HG03103 (cell line): ENCODE measurements at regions not wholly inside any gene's neighbourhood (a gene's known extent, or its start where the extent isn't known, plus 50 kb on each side); places are given as distances from the start of the nearest gene placed in this dataset.
"Not testable (repeated sequence)": the region's sequence is repeated elsewhere in the genome, so short reads cannot be mapped to it uniquely, and the experiment has no call there.

Source experiments
- ATAC-seq: cut with Tn5 transposase; IDR thresholded peaks from one replicate; pipeline ENCODE4 v1.9.1; 2021; ENCODE audit warnings: low read depth; ENCODE audit not compliant: unreplicated experiment

- ATAC-seq: peak; percentile 84
These were observed 415.1 kb downstream of the ETS1 start for GRCh38 chr11:128172046-128172878.

DNA sequence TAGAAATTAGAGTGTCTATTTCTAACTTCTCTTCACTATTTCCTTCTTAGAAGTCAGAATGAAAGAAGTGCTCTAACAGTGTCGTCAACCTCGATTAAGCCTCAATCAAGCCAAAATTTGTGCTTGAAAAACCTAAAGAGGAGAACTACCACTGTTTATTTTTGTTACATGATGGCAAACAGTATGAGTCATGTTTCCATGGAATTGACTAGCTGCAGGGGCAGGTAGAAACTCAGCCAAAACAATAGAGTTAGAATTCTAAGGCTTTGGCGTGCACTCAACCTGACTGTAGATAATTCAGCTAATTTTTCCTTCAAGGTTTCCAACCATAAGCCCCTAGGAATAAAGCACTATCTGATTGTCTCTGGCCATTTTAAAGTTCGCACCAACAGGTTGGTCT is 415.9 kb downstream of the ETS1 start:
- ATAC-seq: no peak

DNA sequence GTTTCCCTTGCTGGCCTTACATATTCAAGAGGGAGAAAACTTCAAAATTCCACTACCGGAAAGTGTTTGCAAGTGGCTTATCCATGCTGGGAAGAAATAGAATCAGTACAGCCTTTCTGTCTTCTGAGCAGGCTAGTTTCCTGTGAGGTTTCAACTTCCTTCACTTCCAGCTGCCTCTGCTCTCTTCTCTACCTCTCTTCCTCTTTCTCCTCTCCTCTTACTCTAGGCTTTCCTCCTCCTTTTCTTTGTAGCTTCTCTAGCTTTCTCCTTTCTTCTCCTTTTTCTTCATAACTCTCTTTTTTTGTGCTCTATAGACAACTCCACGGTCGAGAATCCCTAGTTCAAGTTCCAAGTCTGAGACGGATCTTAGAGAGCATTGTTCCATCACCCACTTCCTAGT is 421.8 kb downstream of the ETS1 start:
- no peak for ATAC-seq

DNA sequence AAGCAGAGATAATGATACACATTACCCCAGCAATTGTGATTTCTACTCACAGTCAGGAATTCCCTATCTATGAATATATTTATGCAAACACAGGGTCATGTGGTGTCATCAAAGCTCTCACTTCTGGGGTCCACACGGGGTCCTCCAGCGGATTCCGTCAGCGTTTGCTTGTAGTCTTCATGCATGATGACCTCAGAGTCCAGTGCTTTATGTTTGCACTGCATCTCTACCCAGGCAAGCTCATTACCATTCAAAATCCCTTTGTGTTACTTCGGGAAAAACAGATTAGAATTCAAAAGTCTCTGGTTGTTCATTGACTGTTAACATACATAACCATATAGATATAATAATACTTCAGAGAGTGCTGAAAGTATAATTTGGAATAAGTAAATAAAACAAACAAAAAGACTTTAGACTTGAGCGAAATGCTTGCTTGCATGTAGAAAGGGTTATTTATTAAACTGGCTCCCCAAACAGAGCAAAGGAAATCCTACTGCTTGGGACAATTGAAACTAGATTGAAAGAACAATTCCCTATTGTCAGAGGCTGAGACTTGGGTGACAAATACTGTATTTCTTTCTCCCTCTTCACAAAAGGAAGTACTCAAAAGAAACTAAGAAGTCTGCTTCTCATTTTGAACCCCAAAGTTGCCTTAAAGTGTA is 423.1 kb downstream of the ETS1 start:
- ATAC-seq: no peak

DNA sequence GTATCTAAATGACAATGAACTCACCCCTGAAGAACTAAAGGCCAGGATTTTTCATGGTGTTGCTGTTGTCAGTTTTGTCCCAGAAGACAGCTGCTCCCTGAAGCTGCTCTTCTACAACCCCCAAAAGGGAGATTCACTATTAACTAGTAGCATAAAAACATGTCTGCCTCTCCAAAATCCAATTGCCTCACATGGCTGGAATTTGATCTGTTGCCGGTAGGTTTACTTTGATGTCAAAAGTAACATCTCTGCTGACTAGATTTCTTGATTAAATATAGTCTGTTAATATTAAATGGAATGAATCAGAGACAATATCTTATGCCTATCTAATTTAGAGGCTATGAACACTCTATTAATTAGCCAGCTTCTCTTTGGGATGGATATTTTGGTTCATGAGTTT is 425.4 kb downstream of the ETS1 start:
- ATAC-seq: no peak

GRCh38 chr11:128161436-128161835 is 425.9 kb downstream of the ETS1 start:
- ATAC-seq: no peak

GRCh38 chr11:128158860-128159259 is 428.5 kb downstream of the ETS1 start:
- no peak for ATAC-seq

DNA sequence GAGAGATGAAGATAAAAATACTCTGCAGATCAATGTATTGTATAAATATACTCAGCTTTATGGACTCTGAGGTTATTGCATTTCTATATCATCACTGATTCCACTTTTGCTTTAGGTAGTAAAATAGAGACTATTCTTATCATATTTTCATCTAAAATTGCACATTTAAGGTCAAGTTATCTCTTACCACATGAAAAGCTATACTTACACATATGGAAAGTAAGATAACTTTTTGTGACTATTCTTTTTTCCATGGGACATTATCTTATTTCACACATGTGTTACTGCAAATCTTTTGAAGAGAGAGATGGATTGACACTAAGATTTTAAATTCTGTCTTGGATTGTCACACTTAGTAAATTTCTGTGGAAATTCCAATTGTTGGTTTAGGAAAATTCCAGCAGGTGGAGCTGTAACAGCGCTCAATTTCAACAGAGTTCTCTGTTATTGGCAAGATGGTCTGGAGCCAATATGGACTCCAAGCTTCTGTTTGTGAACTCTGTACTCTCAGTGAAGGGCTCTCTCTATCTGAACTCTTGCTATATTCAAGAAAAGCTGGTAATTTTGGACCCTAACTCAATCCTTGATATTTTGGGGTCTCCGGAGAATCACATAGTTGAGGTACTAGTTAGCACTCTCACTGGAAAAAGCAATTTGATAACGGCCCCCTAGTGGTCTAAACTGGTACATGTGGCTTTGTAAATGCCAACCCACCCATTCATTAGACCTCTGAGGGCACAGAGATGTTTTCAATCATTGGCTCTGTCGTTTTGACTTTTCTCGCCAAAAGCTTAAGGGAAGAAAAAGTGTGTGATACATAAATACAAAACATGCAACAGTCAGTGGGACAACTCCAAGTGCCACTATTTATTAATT is 429.7 kb downstream of the ETS1 start:
- peak; percentile 96 for ATAC-seq

- ATAC-seq: no peak
These were observed 430.9 kb downstream of the ETS1 start for GRCh38 chr11:128156486-128156885.

GRCh38 chr11:128155590-128155989 is 431.8 kb downstream of the ETS1 start:
- no peak for ATAC-seq

- no peak for ATAC-seq
These were observed 433.7 kb downstream of the ETS1 start for GRCh38 chr11:128153697-128154048.

- no peak for ATAC-seq
These were observed 434.3 kb downstream of the ETS1 start for GRCh38 chr11:128152796-128153696.

DNA sequence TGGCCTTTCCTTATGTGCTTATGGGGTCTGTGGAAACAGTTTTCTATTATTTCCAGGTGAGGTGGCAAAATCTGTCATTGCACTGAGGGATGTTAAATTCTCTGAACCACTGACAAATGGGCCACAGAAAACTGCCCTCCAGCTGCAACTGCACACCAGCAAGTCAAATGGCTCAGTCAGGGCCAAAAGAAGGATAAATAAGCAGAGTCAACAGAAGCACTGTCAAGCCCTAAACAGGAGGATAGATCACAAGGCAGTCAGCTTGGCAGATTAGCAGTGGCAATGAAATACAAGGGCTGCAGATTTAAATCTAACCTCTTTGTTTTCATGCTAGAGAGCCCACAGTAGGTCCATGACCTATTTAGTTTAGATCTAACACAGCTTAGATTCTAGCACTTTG is 435.6 kb downstream of the ETS1 start:
- ATAC-seq: no peak

DNA sequence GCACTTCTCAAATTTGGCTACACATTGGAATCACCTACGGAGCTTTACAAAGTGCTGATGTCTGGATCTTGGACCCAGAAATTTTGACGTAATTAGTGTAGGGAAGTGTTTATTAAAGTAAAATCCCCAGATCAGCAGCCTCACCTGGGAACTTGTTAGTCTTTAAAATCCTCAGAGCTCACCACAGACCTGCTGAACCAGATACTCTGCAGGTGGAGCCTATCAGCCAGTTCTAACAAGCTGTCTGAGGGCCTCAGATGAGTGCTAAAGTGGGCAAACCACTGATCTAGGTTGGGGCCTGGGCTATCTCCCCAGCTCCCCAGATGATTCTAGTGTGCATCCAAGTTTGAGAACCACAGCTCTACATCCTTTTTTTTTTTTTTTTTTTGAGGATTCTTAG is 436.0 kb downstream of the ETS1 start:
- ATAC-seq: no peak

GRCh38 chr11:128148208-128148607 is 439.1 kb downstream of the ETS1 start:
- ATAC-seq: no peak

- ATAC-seq: no peak
These were observed 440.3 kb downstream of the ETS1 start for GRCh38 chr11:128146926-128147605.

GRCh38 chr11:128140293-128140692 is 447.1 kb downstream of the ETS1 start:
- not testable (repeated sequence) for ATAC-seq

DNA sequence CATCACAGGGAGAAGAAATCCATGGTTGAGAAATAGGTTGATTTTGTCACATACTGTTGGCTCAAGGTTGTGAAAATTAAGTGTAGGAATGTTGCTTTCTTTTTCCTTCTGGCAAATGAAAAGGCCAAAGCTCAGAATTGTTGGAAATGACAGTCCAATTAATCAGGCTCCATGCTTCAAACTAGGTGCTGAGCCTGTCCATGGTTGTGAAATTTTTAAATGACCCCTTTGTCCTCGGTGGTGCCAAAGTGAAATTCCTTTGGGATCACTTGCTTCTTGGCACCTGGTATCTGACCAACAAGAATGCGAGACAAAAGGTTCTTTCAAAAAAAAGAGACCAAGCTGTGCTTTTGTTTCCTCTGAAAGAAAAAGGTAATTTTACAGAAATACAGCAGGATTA is 451.9 kb downstream of the ETS1 start:
- no peak for ATAC-seq

GRCh38 chr11:128133501-128133900 is 453.9 kb downstream of the ETS1 start:
- ATAC-seq: no peak

DNA sequence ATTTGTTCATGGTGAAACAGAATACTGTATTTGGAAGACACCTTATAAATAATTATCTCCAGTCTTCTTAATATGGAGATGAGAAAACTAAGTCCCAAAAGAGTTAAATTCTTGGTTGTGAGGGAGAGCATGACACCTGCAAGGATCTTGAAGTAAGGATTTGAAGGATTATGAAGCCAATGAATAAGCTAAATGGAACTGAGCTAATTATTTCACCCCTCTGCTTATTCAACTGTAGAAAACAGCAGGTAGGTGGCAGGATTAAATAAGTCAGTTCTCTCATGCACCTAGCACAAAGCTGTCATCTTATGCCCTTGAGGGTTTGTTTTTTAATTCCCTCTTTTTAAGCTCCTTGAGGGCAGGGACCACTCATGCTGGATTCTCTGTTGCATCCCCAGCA is 457.3 kb downstream of the ETS1 start:
- ATAC-seq: no peak
